ENCODE measurements at regions not wholly inside any gene's neighbourhood (a gene's known extent, or its start where the extent isn't known, plus 50 kb on each side); places are given as distances from the start of the nearest gene placed in this dataset.

DNA sequence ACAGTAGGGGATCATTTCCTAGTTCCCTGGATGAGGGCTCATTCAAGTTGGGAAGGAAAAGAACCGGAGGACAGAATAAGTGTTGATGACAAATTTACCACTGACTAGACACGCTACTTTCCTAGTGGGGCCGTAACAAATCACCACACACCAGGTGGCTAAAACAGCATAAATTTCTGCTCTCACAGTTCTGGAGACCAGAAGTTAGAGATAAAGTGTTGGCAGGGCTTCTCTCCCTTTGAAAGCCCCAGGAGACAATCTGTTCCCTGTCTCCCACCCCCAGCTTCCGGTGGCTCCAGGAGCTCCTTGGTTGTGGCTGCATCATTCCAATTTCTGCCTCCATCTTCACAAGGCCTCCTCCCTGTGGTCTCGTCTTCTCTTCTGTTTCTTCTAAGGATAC is 65.4 kb upstream of the ARGLU1 start:
- no peak for FAIRE-seq

DNA sequence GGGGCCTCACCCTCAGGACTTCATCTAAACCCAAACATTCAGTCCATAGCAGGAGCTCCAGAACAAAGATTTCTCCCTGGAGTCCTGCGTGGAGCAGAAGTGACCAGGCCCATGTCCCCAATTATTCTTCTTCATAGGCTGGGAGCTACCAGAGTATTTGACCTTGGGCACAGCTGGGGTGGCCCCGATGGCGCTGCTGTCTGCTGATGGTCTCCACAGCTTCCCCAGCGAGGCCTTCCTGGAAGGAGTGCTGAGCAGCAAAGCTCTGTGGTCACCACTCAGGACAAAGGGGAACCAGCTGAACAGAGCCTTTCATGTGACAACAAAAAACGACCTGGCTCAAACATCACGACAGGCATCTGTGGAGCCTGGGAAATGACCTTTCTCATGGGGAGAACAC is 62.7 kb upstream of the ARGLU1 start:
- no peak for FAIRE-seq

DNA sequence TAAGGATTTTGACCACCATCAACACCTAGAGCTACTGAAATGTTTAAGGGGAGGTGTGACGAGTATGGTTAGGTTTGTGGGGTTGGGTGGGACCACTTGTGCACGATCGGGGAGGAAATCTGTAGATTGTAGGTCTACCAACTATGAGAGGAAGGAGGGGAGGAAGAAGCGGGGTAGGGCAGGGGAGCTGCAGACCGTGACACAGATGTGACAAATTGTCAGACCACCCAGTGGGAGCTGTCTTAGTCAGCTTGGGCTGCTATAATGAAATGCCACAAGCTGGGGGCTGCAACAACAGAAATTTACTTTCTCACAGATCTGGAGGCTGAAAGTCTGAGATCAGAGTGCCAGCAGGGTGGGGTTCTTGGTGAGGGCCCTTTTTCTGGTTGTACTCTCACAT is 62.2 kb upstream of the ARGLU1 start:
- FAIRE-seq: no peak

DNA sequence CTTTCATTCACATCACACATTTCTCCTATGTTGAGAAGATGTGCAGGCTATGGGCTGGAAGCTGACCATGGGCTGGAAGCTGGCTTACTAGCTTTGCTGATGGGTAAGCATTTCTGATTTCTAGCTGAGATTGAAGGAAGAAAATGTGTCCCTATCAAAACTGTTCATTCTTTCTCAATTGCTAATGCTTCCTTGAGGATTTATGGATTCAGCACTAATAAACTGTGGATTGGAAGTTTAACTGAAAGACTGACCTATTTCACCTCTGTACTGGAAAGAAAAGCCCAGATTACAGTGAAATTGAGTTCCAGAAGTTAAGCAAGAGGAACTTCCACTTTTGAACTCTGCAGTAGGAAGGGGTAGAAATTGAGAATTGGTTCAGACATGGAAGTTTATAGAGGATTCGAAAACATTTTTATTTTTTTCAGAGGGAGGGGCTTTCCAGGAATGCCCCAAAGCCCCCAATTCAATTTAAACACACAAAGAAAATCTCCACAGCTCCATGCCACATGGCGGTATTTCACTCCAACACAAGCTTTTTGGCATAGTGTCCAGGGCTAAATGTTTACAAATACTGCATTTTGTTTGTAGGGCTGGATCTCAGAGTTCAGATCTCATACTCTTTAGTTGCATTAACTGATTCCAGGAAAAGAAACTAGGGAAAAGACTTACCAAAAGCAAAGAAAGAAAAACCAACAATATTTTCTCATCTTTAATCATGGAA is 61.2 kb upstream of the ARGLU1 start:
- peak; percentile 61 for FAIRE-seq

DNA sequence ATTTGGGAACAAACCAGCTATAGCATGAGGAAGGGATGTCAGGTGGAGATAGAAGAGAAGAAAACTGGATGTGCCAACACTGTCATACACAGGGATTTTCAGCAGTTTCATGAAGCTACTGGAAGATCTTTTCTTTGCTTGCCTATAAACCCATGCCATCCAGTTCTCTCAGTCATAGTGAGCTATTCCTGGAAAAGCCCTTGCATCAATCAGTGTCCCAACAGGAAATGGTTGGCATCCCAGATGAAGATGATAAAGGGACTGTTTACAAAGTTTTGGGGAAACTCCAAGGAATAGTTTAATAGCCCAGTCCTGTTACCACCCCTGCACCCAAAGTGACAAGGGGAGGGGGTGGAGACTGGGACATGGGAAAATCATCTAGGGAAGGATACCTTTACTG is 58.5 kb upstream of the ARGLU1 start:
- no peak for FAIRE-seq

DNA sequence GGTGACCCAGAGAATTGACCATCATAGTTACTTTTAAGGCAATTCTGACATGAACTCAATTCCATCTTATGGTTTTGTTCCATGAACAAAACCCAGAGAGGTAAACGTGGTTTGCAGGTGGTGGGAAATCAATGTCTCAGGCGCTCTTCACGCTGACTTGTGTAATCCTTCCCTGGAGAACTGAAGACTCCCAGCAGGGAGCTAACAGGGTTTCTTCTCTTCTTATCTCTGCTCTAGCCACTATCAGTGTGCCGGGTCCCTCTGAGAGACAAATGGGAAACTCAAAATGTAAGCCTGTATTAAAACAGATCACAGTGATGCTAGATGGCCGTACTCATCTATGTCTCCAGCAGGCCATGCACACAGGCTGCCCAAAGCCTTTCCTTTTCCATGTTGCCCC is 57.6 kb upstream of the ARGLU1 start:
- no peak for FAIRE-seq

DNA sequence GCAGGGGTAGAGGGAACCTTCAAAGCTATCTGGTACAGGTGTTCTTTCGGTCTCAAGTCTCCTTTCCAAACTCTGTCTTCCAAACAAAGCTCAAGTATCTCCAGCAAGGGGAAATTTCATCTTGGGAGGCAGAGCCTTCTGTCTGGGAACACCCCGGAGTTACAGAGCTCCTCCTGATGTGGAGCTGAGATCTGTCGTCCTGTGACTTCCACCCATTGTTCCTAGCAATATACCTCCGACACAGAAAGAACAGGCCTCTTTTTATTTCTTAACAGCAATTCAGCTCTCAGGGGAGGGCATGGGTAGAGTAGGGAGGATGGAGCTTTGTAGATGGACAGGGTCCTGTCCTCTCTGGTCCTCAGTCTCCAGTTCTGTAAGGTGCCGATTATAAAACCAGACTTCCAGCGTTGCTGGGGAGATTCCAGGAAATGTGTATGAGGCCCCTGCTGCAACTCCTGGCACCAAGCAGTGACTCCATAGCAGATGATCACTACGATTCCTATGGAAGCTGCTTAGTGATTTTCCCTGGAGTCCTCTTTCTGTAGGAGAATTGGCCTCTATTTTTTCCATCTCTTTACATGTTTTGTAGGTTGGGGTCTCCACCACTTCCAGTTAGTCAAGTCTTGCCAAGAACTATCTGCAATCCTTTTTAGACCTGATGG is 56.0 kb upstream of the ARGLU1 start:
- no peak for FAIRE-seq

DNA sequence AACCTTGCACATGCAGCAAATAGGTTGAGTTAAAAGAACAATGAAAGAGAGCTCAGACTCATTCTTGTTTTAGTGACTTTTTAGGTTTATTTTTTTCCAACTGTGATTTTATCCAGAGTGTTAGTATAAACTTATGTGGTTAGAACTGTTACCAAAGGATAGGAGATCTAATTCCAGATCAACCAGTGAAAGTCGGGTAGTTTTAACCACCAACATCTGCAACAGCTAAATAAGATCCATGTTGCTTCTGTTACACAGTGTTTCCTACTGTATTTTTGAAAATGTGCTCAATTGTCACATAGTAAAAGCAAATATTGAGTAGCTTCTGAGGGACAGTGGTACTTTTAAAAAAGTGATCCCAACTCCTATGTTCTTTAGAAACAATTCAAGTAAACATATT is 53.9 kb upstream of the ARGLU1 start:
- no peak for FAIRE-seq

DNA sequence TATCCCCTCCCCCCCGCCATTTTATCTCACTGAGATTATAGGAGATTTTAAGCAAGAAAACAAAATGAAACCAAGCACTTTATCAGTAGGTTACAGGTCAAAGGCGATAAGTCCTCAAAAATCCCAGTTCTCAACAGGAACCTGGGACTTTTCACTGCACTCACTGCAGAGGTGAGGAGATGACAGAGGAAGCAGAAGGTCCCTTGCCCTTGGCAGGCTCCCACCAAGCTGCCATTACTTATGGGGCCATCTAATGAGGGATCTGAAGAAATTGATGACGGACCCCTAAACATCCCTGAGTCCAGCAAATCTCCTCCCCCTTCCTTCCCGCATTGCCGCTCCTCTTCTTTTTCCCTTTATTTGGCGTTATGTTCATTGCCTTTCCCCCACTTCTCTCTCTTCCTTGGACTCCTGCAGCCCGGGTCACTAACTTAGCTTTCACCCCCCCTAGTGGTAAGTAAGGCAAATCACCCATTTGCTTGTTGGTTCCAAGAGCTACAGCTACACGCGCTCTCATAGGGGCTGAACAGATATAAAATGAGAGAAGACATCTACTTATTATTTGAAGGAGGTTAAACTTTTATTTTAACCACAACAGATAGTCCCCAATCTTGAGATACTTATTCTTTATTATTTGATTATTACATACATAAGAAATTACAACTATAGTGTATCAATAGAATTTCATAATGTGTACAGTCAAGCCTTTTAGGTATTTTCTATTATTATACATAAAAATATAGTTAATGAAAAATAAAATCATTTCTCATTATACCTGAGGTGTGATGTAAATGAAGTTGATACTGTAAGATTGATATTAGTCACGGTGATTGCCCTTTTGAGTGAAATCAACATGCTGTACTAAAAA is 52.0 kb upstream of the ARGLU1 start:
- peak; percentile 87 for FAIRE-seq
